ENCODE measurements at regions not wholly inside any gene's neighbourhood (a gene's known extent, or its start where the extent isn't known, plus 50 kb on each side); places are given as distances from the start of the nearest gene placed in this dataset.

DNA sequence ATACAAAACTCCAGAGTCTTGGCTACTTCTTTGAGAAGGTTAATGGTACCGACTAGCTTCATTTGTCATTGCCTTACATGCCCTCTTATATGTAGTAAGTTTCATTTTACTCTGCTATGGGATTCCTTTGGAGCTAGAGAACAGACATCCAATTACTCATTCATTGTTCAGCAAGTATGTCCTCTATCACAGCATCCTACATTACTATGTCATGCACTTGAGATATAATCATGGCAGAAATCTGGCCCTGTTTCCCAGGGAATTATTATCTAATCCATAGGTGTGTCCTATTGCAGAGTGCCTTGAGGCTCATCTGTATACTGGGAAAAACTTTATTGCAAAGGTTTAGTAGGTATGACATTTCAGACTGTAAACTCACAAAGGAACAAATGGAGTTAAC is 333.1 kb upstream of the NECTIN3 start:
- WGBS (ENCODE audit: extremely low coverage, insufficient read length, low lambda C conversion rate): no CpG with 5 or more reads among the region's 1 CpG
- Histone ChIP-seq H3K9me3 (ENCODE audit: control insufficient read depth, low read depth, low read length) (no peaks in the 10 kb centered on the region), H3K4me2 (ENCODE audit: insufficient read depth, insufficient read length, low read length) (no peak overlapping the region), H2AFZ (ENCODE audit: low read length) (no peak overlapping the region), H2BK120ac (ENCODE audit: low read depth, low read length, poor library complexity, severe bottlenecking) (no peak overlapping the region), H4K5ac (ENCODE audit: insufficient read length, low read depth, low read length) (no peak overlapping the region), H3K23ac (ENCODE audit: insufficient read length, low read depth, low read length) (no peak overlapping the region), H2BK12ac (ENCODE audit: insufficient read length, low read depth, low read length) (no peak overlapping the region), H3K27me3 (ENCODE audit: insufficient read depth, low read length) (no peaks in the 10 kb centered on the region), H2BK20ac (ENCODE audit: low read depth, low read length, poor library complexity, severe bottlenecking) (no peak overlapping the region), H2AK5ac (ENCODE audit: insufficient read length, low read length) (no peak overlapping the region), H3K4me1 (ENCODE audit: insufficient read depth, low read length) (no peaks in the 10 kb centered on the region), H3K14ac (ENCODE audit: insufficient read depth, low read length) (no peak overlapping the region), H2BK5ac (ENCODE audit: insufficient read length, low read length) (no peak overlapping the region), H2BK15ac (ENCODE audit: low read depth, low read length) (no peak overlapping the region), H3K79me1 (ENCODE audit: insufficient read depth, low read depth, low read length, poor library complexity, severe bottlenecking) (no peaks in the 10 kb centered on the region), H3K4ac (ENCODE audit: low read depth, low read length) (no peak overlapping the region), H4K20me1 (ENCODE audit: control insufficient read depth, insufficient read depth, insufficient read length) (no peaks in the 10 kb centered on the region), H4K91ac (ENCODE audit: insufficient read length, low read depth, low read length) (no peak overlapping the region), H4K8ac (replicated peaks; ENCODE audit: insufficient read length, low read depth, low read length) (no peak overlapping the region), H3K27ac (ENCODE audit: insufficient read length, low read depth, low read length) (no peak overlapping the region), H3K56ac (ENCODE audit: insufficient read length, low read depth, low read length) (no peak overlapping the region), H3K18ac (ENCODE audit: insufficient read length, low read depth, low read length) (no peak overlapping the region), H3K9ac (ENCODE audit: extremely low read depth, insufficient read length, low read length) (no peak overlapping the region), H3T11ph (ENCODE audit: low read length) (no peak overlapping the region), H3K23me2 (ENCODE audit: insufficient read length, low read depth, low read length, poor library complexity, severe bottlenecking) (no peaks in the 10 kb centered on the region), H3K79me2 (ENCODE audit: insufficient read depth, low read length) (no peaks in the 10 kb centered on the region)
- no peak overlapping the region for H3K4me3 Mint-ChIP-seq
- no peak overlapping the region for H3K27ac Mint-ChIP-seq
- H3K27me3 Mint-ChIP-seq (ENCODE audit: low read depth): no peaks in the 10 kb centered on the region
- H3K9me3 Mint-ChIP-seq: no peaks in the 10 kb centered on the region; a peak in 2 of 5 replicates
- no peaks in the 10 kb centered on the region for H3K36me3 Mint-ChIP-seq (ENCODE audit: insufficient read depth in 1 of 3, low read depth in 3 of 3)
- peaks cover 14 to 15% of the 10 kb centered on the region in 2 experiments for H3K4me1 Mint-ChIP-seq
- no peak for DNase-seq
- TF ChIP-seq CTCF (conservative IDR thresholded peaks at IDR 0.05): no peak

All from H9 (cell line).